Nephron progenitor cell (in vitro differentiated cells): ENCODE measurements at regions not wholly inside any gene's neighbourhood (a gene's known extent, or its start where the extent isn't known, plus 50 kb on each side); places are given as distances from the start of the nearest gene placed in this dataset.

Source experiments
- DNase-seq: peaks from one replicate; pipeline ENCODE4 v3.0.0; 2021
- H3K27ac Mint-ChIP-seq: 2 replicates; pipeline ENCODE4 v1.8.0; 2021; ENCODE audit warnings: mild to moderate bottlenecking, moderate library complexity, mixed read lengths
- H3K27me3 Mint-ChIP-seq: 2 replicates; pipeline ENCODE4 v1.8.0; 2021; ENCODE audit warnings: mild to moderate bottlenecking, low read depth, mixed read lengths; ENCODE audit not compliant: poor library complexity
- H3K36me3 Mint-ChIP-seq: 2 replicates; pipeline ENCODE4 v1.8.0; 2021; ENCODE audit warnings: low read depth, mixed read lengths
- H3K4me1 Mint-ChIP-seq: 2 replicates; pipeline ENCODE4 v1.8.0; 2021; ENCODE audit warnings: mixed read lengths
- H3K4me3 Mint-ChIP-seq: 2 replicates; pipeline ENCODE4 v1.8.0; 2021; ENCODE audit warnings: mild to moderate bottlenecking, moderate library complexity, mixed read lengths
- H3K9me3 Mint-ChIP-seq: 2 replicates; pipeline ENCODE4 v1.8.0; 2021; ENCODE audit warnings: mild to moderate bottlenecking, moderate library complexity, mixed read lengths
- CTCF ChIP-seq: fragments of 200-600 bp; sonication (generic); IDR thresholded peaks from 2 replicates; pipeline ENCODE4 v1.5.0; 2021; ENCODE audit warnings: antibody characterized with exemption

- Mint-ChIP-seq H3K27me3 (peaks cover 3% of the 10 kb centered on the region), H3K4me1 (peaks cover 21% of the 10 kb centered on the region), H3K36me3 (no peaks in the 10 kb centered on the region), H3K27ac (no peak overlapping the region), H3K4me3 (no peak overlapping the region), H3K9me3 (no peaks in the 10 kb centered on the region)
- no peak for DNase-seq
- no peak for TF ChIP-seq CTCF
Measured at GRCh38 chr20:12055161-12055560, 137.5 kb downstream of the BTBD3 start.

GRCh38 chr20:12056839-12057238 is 139.1 kb downstream of the BTBD3 start:
- Mint-ChIP-seq H3K36me3 (no peaks in the 10 kb centered on the region), H3K9me3 (no peaks in the 10 kb centered on the region), H3K27ac (no peak overlapping the region), H3K27me3 (peaks cover 3% of the 10 kb centered on the region), H3K4me3 (no peak overlapping the region), H3K4me1 (peaks cover 16% of the 10 kb centered on the region)
- DNase-seq = no peak
- TF ChIP-seq CTCF = no peak

GRCh38 chr20:12057778-12058177 is 140.1 kb downstream of the BTBD3 start:
- TF ChIP-seq CTCF = no peak
- H3K27ac Mint-ChIP-seq = no peak overlapping the region
- H3K4me1 Mint-ChIP-seq = peaks cover 8% of the 10 kb centered on the region
- H3K36me3 Mint-ChIP-seq = no peaks in the 10 kb centered on the region
- no peak for DNase-seq
- H3K27me3 Mint-ChIP-seq = peaks cover 3% of the 10 kb centered on the region
- H3K9me3 Mint-ChIP-seq = no peaks in the 10 kb centered on the region
- no peak overlapping the region for H3K4me3 Mint-ChIP-seq

- H3K27me3 Mint-ChIP-seq = no peaks in the 10 kb centered on the region
- H3K9me3 Mint-ChIP-seq = no peaks in the 10 kb centered on the region
Measured at GRCh38 chr20:12058216-12058615, 140.5 kb downstream of the BTBD3 start.

GRCh38 chr20:12061466-12061865 is 143.8 kb downstream of the BTBD3 start:
- no peak for TF ChIP-seq CTCF
- Mint-ChIP-seq H3K4me1 (peaks cover 8% of the 10 kb centered on the region), H3K4me3 (no peak overlapping the region), H3K27ac (no peak overlapping the region), H3K27me3 (no peaks in the 10 kb centered on the region), H3K36me3 (no peaks in the 10 kb centered on the region), H3K9me3 (no peaks in the 10 kb centered on the region)
- DNase-seq = no peak

More at GRCh38 chr20:12058216-12058615, 140.5 kb downstream of the BTBD3 start:
- Mint-ChIP-seq H3K4me1 (peaks cover 8% of the 10 kb centered on the region), H3K27ac (no peak overlapping the region), H3K4me3 (no peak overlapping the region), H3K36me3 (no peaks in the 10 kb centered on the region)
- DNase-seq = no peak
- no peak for TF ChIP-seq CTCF

GRCh38 chr20:12063106-12063684 is 145.5 kb downstream of the BTBD3 start:
- TF ChIP-seq CTCF = no peak
- Mint-ChIP-seq H3K4me1 (peaks cover 5% of the 10 kb centered on the region), H3K27me3 (no peaks in the 10 kb centered on the region), H3K4me3 (no peak overlapping the region), H3K27ac (no peak overlapping the region), H3K9me3 (no peaks in the 10 kb centered on the region), H3K36me3 (no peaks in the 10 kb centered on the region)
- DNase-seq = no peak
